ENCODE measurements at regions not wholly inside any gene's neighbourhood (a gene's known extent, or its start where the extent isn't known, plus 50 kb on each side); places are given as distances from the start of the nearest gene placed in this dataset.

- H3K27me3 ChIP-seq (replicated peaks; ENCODE audit: control insufficient read depth, insufficient read depth, low read length): no peaks in the 10 kb centered on the region
Measured at GRCh38 chr7:17462131-17462631, 163.7 kb downstream of the AHR start.

DNA sequence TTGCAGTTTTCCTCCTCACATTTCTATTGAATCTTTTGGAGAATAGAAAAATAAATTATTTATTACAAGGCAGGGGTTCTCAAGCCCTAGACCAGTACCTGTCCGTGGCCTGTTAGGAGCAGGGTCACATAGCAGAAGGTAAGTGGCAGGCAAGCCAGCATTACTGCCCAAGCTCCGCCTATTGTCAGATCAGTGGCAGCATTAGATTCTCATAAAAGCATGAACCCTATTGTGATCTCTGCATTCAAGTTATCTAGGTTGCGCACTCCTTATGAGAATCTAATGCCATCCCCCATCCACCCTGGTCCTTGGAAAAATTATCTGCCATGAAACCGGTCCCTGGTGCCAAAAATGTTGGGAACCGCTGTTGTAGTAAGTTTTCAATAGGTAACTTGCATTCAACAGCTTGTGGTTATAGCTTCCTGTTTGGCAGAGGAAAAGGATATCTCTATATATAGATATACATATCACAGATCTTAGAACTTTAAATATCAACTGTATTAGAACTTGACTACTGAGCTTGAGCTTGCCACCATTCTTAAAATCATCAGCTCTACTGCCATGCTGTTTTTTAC is 165.1 kb downstream of the AHR start:
- no peak overlapping the region for H3K9ac ChIP-seq (ENCODE audit: low read length)
- H3K36me3 ChIP-seq (ENCODE audit: control insufficient read depth, insufficient read depth, low read length, severe bottlenecking): no peaks in the 10 kb centered on the region
- no peaks in the 10 kb centered on the region for H3K4me1 ChIP-seq (ENCODE audit: control insufficient read depth, insufficient read depth, low read length)
- H3K4me3 ChIP-seq (ENCODE audit: low read length): no peak overlapping the region
- peaks cover under 1% of the 10 kb centered on the region for H3K9me3 ChIP-seq (ENCODE audit: control insufficient read depth, low read length)
- H3K27me3 ChIP-seq (replicated peaks; ENCODE audit: control insufficient read depth, insufficient read depth, low read length): no peaks in the 10 kb centered on the region
- no peak for DNase-seq (ENCODE audit: low read depth)

More at GRCh38 chr7:17462131-17462631, 163.7 kb downstream of the AHR start:
- no peaks in the 10 kb centered on the region for H3K36me3 ChIP-seq (ENCODE audit: control insufficient read depth, insufficient read depth, low read length, severe bottlenecking)
- no peak overlapping the region for H3K9ac ChIP-seq (ENCODE audit: low read length)
- no peaks in the 10 kb centered on the region for H3K4me1 ChIP-seq (ENCODE audit: control insufficient read depth, insufficient read depth, low read length)
- peak; percentile 10 for DNase-seq (ENCODE audit: low read depth)
- H3K9me3 ChIP-seq (ENCODE audit: control insufficient read depth, low read length): peaks cover 3% of the 10 kb centered on the region
- no peak overlapping the region for H3K4me3 ChIP-seq (ENCODE audit: low read length)

DNA sequence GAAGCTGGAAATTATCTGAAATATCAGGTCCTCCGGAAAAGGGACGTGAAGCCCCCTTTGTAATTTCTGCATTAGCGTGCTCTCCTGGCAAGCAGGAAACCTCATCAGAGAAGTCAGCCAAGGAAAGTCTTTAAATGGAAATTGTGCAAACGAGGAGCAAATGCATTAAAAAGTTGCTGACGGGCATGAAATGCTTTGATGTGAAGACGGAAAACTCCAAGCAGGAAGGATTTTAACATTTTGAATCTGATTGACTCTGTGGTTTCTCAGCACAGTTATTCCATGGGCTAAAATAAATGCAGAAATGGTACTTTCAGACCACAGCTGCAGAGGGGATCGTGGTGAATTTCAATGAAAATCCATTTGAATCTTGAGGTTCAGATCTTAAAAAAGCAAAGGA is 167.8 kb downstream of the AHR start:
- H3K9me3 ChIP-seq (ENCODE audit: control insufficient read depth, low read length): no peaks in the 10 kb centered on the region
- no peak overlapping the region for H3K9ac ChIP-seq (ENCODE audit: low read length)
- H3K4me1 ChIP-seq (ENCODE audit: control insufficient read depth, insufficient read depth, low read length): no peaks in the 10 kb centered on the region
- DNase-seq (ENCODE audit: low read depth): no peak
- H3K4me3 ChIP-seq (ENCODE audit: low read length): no peak overlapping the region
- no peaks in the 10 kb centered on the region for H3K27me3 ChIP-seq (replicated peaks; ENCODE audit: control insufficient read depth, insufficient read depth, low read length)
- no peaks in the 10 kb centered on the region for H3K36me3 ChIP-seq (ENCODE audit: control insufficient read depth, insufficient read depth, low read length, severe bottlenecking)

- Histone ChIP-seq H3K4me3 (ENCODE audit: low read length) (no peak overlapping the region), H3K9ac (ENCODE audit: low read length) (no peak overlapping the region), H3K36me3 (ENCODE audit: control insufficient read depth, insufficient read depth, low read length, severe bottlenecking) (no peaks in the 10 kb centered on the region), H3K9me3 (ENCODE audit: control insufficient read depth, low read length) (no peaks in the 10 kb centered on the region), H3K4me1 (ENCODE audit: control insufficient read depth, insufficient read depth, low read length) (no peaks in the 10 kb centered on the region), H3K27me3 (replicated peaks; ENCODE audit: control insufficient read depth, insufficient read depth, low read length) (no peaks in the 10 kb centered on the region)
- DNase-seq (ENCODE audit: low read depth): no peak
Measured at GRCh38 chr7:17467386-17467945, 169.0 kb downstream of the AHR start.

GRCh38 chr7:17471325-17471724 is 172.9 kb downstream of the AHR start:
- H3K27me3 ChIP-seq (replicated peaks; ENCODE audit: control insufficient read depth, insufficient read depth, low read length): no peaks in the 10 kb centered on the region
- H3K36me3 ChIP-seq (ENCODE audit: control insufficient read depth, insufficient read depth, low read length, severe bottlenecking): no peaks in the 10 kb centered on the region
- H3K4me3 ChIP-seq (ENCODE audit: low read length): no peak overlapping the region
- H3K4me1 ChIP-seq (ENCODE audit: control insufficient read depth, insufficient read depth, low read length): no peaks in the 10 kb centered on the region
- DNase-seq (ENCODE audit: low read depth): no peak
- H3K9ac ChIP-seq (ENCODE audit: low read length): no peak overlapping the region
- no peaks in the 10 kb centered on the region for H3K9me3 ChIP-seq (ENCODE audit: control insufficient read depth, low read length)

- Histone ChIP-seq H3K36me3 (ENCODE audit: control insufficient read depth, insufficient read depth, low read length, severe bottlenecking) (no peaks in the 10 kb centered on the region), H3K4me1 (ENCODE audit: control insufficient read depth, insufficient read depth, low read length) (no peaks in the 10 kb centered on the region), H3K4me3 (ENCODE audit: low read length) (no peak overlapping the region), H3K9me3 (ENCODE audit: control insufficient read depth, low read length) (no peaks in the 10 kb centered on the region), H3K27me3 (replicated peaks; ENCODE audit: control insufficient read depth, insufficient read depth, low read length) (no peaks in the 10 kb centered on the region), H3K9ac (ENCODE audit: low read length) (no peak overlapping the region)
- DNase-seq (ENCODE audit: low read depth): no peak
Measured at GRCh38 chr7:17472518-17472917, 174.1 kb downstream of the AHR start.

GRCh38 chr7:17472939-17473338 is 174.5 kb downstream of the AHR start:
- Histone ChIP-seq H3K4me3 (ENCODE audit: low read length) (no peak overlapping the region), H3K27me3 (replicated peaks; ENCODE audit: control insufficient read depth, insufficient read depth, low read length) (no peaks in the 10 kb centered on the region), H3K36me3 (ENCODE audit: control insufficient read depth, insufficient read depth, low read length, severe bottlenecking) (no peaks in the 10 kb centered on the region), H3K9me3 (ENCODE audit: control insufficient read depth, low read length) (no peaks in the 10 kb centered on the region), H3K4me1 (ENCODE audit: control insufficient read depth, insufficient read depth, low read length) (no peaks in the 10 kb centered on the region), H3K9ac (ENCODE audit: low read length) (no peak overlapping the region)
- DNase-seq (ENCODE audit: low read depth): no peak

- no peak for DNase-seq (ENCODE audit: low read depth)
Measured at GRCh38 chr7:17474724-17475344, 176.4 kb downstream of the AHR start.

DNA sequence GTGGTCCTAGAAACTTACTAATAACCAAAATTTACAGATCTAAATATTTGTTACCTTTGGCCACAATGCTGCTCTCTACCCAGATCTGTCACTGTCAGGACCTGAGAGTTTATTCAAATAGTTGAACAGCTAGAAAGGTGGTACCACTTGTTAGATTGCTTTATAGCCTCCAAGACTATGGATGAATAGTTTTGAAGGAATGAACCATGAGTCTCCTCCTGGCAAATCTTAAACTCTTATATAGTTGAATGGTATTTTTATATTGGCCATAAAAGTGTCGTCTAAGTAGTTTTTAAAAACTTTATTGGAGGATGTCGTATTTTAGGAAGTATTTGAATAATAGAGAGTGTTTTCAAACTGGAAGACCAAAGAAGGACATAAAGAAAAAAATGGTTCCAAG is 178.7 kb downstream of the AHR start:
- H3K9ac ChIP-seq (ENCODE audit: low read length): no peak overlapping the region
- H3K36me3 ChIP-seq (ENCODE audit: control insufficient read depth, insufficient read depth, low read length, severe bottlenecking): no peaks in the 10 kb centered on the region
- no peak overlapping the region for H3K4me3 ChIP-seq (ENCODE audit: low read length)

More at GRCh38 chr7:17474724-17475344, 176.4 kb downstream of the AHR start:
- H3K4me1 ChIP-seq (ENCODE audit: control insufficient read depth, insufficient read depth, low read length): peaks cover 4% of the 10 kb centered on the region
- no peak overlapping the region for H3K4me3 ChIP-seq (ENCODE audit: low read length)
- H3K9me3 ChIP-seq (ENCODE audit: control insufficient read depth, low read length): no peaks in the 10 kb centered on the region
- no peak overlapping the region for H3K9ac ChIP-seq (ENCODE audit: low read length)
- H3K27me3 ChIP-seq (replicated peaks; ENCODE audit: control insufficient read depth, insufficient read depth, low read length): no peaks in the 10 kb centered on the region
- no peaks in the 10 kb centered on the region for H3K36me3 ChIP-seq (ENCODE audit: control insufficient read depth, insufficient read depth, low read length, severe bottlenecking)

GRCh38 chr7:17481118-17481517 is 182.7 kb downstream of the AHR start:
- DNase-seq (ENCODE audit: low read depth): no peak
- H3K9me3 ChIP-seq (ENCODE audit: control insufficient read depth, low read length): no peaks in the 10 kb centered on the region
- H3K4me3 ChIP-seq (ENCODE audit: low read length): no peak overlapping the region
- H3K9ac ChIP-seq (ENCODE audit: low read length): no peak overlapping the region
- no peaks in the 10 kb centered on the region for H3K36me3 ChIP-seq (ENCODE audit: control insufficient read depth, insufficient read depth, low read length, severe bottlenecking)
- H3K4me1 ChIP-seq (ENCODE audit: control insufficient read depth, insufficient read depth, low read length): peaks cover 4% of the 10 kb centered on the region
- no peaks in the 10 kb centered on the region for H3K27me3 ChIP-seq (replicated peaks; ENCODE audit: control insufficient read depth, insufficient read depth, low read length)

More for the DNA sequence above, 178.7 kb downstream of the AHR start:
- DNase-seq (ENCODE audit: low read depth): no peak
- Histone ChIP-seq H3K4me1 (ENCODE audit: control insufficient read depth, insufficient read depth, low read length) (peaks cover 4% of the 10 kb centered on the region), H3K9me3 (ENCODE audit: control insufficient read depth, low read length) (no peaks in the 10 kb centered on the region), H3K27me3 (replicated peaks; ENCODE audit: control insufficient read depth, insufficient read depth, low read length) (no peaks in the 10 kb centered on the region)

- H3K27me3 ChIP-seq (replicated peaks; ENCODE audit: control insufficient read depth, insufficient read depth, low read length): no peaks in the 10 kb centered on the region
- no peaks in the 10 kb centered on the region for H3K9me3 ChIP-seq (ENCODE audit: control insufficient read depth, low read length)
- H3K9ac ChIP-seq (ENCODE audit: low read length): no peak overlapping the region
- no peak for DNase-seq (ENCODE audit: low read depth)
- peaks cover 10% of the 10 kb centered on the region for H3K4me1 ChIP-seq (ENCODE audit: control insufficient read depth, insufficient read depth, low read length)
- H3K36me3 ChIP-seq (ENCODE audit: control insufficient read depth, insufficient read depth, low read length, severe bottlenecking): no peaks in the 10 kb centered on the region
- H3K4me3 ChIP-seq (ENCODE audit: low read length): no peak overlapping the region
Measured at GRCh38 chr7:17485368-17485767, 186.9 kb downstream of the AHR start.

Measured in adipocyte (in vitro differentiated cells).